ENCODE measurements at regions not wholly inside any gene's neighbourhood (a gene's known extent, or its start where the extent isn't known, plus 50 kb on each side); places are given as distances from the start of the nearest gene placed in this dataset.

DNA sequence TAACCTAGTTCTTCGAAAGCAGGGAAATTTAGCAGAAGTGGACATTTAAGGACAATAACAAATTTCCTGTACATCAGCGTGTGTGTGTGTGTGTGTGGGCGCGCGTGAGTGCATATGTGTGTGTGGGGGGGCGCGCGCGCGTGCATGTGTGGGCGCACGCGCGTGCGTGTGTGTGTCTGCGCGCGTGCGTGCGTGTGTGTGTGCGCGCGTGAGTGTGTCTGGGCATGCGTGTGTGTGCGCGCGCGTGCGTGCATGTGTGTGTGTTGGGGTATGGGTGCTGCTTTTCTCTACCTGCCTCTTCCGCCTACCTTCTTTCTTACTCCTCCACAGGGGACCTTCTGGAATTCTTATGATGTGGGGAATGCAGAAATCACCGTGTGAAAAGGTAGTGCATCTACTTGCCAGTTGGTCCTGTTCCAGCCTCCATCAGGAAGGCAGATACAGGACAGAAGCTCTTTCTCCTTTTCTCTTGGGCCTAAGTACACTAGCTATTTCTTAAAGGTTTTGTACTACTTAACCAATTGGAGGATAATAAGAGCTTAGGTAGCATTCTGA lies 165.4 kb upstream of the KCNK2 start:
- TF ChIP-seq, protein P1, sequence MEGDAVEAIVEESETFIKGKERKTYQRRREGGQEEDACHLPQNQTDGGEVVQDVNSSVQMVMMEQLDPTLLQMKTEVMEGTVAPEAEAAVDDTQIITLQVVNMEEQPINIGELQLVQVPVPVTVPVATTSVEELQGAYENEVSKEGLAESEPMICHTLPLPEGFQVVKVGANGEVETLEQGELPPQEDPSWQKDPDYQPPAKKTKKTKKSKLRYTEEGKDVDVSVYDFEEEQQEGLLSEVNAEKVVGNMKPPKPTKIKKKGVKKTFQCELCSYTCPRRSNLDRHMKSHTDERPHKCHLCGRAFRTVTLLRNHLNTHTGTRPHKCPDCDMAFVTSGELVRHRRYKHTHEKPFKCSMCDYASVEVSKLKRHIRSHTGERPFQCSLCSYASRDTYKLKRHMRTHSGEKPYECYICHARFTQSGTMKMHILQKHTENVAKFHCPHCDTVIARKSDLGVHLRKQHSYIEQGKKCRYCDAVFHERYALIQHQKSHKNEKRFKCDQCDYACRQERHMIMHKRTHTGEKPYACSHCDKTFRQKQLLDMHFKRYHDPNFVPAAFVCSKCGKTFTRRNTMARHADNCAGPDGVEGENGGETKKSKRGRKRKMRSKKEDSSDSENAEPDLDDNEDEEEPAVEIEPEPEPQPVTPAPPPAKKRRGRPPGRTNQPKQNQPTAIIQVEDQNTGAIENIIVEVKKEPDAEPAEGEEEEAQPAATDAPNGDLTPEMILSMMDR (IDR thresholded peaks at IDR 0.05): no peak
- TF ChIP-seq POLR2A (IDR thresholded peaks at IDR 0.05): no peak

All from heart left ventricle (tissue), 13 donors.